Transverse colon (tissue), 4 donors: ENCODE measurements at regions not wholly inside any gene's neighbourhood (a gene's known extent, or its start where the extent isn't known, plus 50 kb on each side); places are given as distances from the start of the nearest gene placed in this dataset.

ENCODE experiments used
- CTCF ChIP-seq, 5 experiments: fragments of 200-600 bp in 3 of 5; fragments of 450-650 bp in 2 of 5; sonication (generic) in 3 of 5; IDR thresholded peaks; 1 replicate in 2 of 5; 2 replicates in 3 of 5; pipeline ENCODE4 v1.5.1; 2016 to 2017; ENCODE audit warnings: antibody characterized with exemption in 5 of 5, inconsistent platforms in 3 of 5, mild to moderate bottlenecking in 2 of 5, moderate library complexity in 1 of 5
- EP300 ChIP-seq: sonication (generic); formaldehyde crosslinking; IDR thresholded peaks from one replicate; pipeline ENCODE4 v1.6.1; 2017; ENCODE audit warnings: antibody characterized with exemption, low read depth
- POLR2AphosphoS5 ChIP-seq, 3 donors: sonication (generic); formaldehyde crosslinking; IDR thresholded peaks; one replicate each; pipeline ENCODE4 v1.6.1; 2016; ENCODE audit warnings: antibody characterized with exemption in 3 of 3

- no peak for TF ChIP-seq EP300
- no peak for TF ChIP-seq CTCF (IDR thresholded peaks at IDR 0.05)
- no peak for TF ChIP-seq POLR2AphosphoS5 (IDR thresholded peaks at IDR 0.05)
Observed at GRCh38 chr13:73940098-73940497, 194.1 kb downstream of the KLF12 start.
